ENCODE measurements at regions not wholly inside any gene's neighbourhood (a gene's known extent, or its start where the extent isn't known, plus 50 kb on each side); places are given as distances from the start of the nearest gene placed in this dataset.

- no peak overlapping the region for H3K56ac ChIP-seq (ENCODE audit: extremely low read depth, insufficient read depth, low read length)
- no peaks in the 10 kb centered on the region for H4K20me1 ChIP-seq (ENCODE audit: insufficient read depth, low read length)
- CTCF ChIA-PET: no interaction called here
- no peak overlapping the region for H4K8ac ChIP-seq (ENCODE audit: low read depth in 2 of 2, low read length in 2 of 2)
- no peak overlapping the region for H2AFZ ChIP-seq (replicated peaks; ENCODE audit: low read length, poor library complexity)
- no peaks in the 10 kb centered on the region for H3K9me3 ChIP-seq (ENCODE audit: control insufficient read depth, insufficient read depth, low read length)
- BruUV-seq (replicated peaks): no TSS peak
- H2BK15ac ChIP-seq (ENCODE audit: low read depth, low read length): no peak overlapping the region
- in situ Hi-C loops (cut with MboI; ENCODE audit: low sequenced_read_pairs): loop anchor here (25.0 kb wide), 1 partner anchor 182 kb away; no protein-coding TSS in a partner anchor
- no peak overlapping the region for H3K27ac ChIP-seq (ENCODE audit: insufficient read depth, low read length)
- ATAC-seq (ENCODE audit: low read depth) (no peak), DNase-seq (no peak)
- H3K4me3 ChIP-seq (ENCODE audit: insufficient read depth, low read depth, low read length): no peak overlapping the region
- no peak overlapping the region for H3K14ac ChIP-seq (replicated peaks; ENCODE audit: low read depth, low read length)
- intact Hi-C loops (cut with micrococcal nuclease): no loop called here
- no peak overlapping the region for H4K5ac ChIP-seq (ENCODE audit: low read depth, low read length)
- WGBS, 2 experiments (ENCODE audit: extremely low coverage in 2 of 2, insufficient read length in 1 of 2): no CpG with 5 or more reads among the region's 2 CpGs
- H3K36me3 ChIP-seq (ENCODE audit: control insufficient read depth, insufficient read depth, low read length): no peaks in the 10 kb centered on the region
- H3K27me3 ChIP-seq (ENCODE audit: control insufficient read depth, insufficient read depth, low read length): no peaks in the 10 kb centered on the region
- H3K18ac ChIP-seq (ENCODE audit: low read depth, low read length): no peak overlapping the region
- H2BK20ac ChIP-seq (ENCODE audit: low read depth, low read length): no peak overlapping the region
- no peak overlapping the region for H2BK5ac ChIP-seq (ENCODE audit: low read depth, low read length, poor library complexity, severe bottlenecking)
- POLR2A ChIA-PET (ENCODE audit: unreplicated experiment): no interaction called here
- no peaks in the 10 kb centered on the region for H3K79me1 ChIP-seq (ENCODE audit: low read depth in 1 of 2, low read length in 2 of 2)
- no peak overlapping the region for H3K23ac ChIP-seq (ENCODE audit: low read depth, low read length)
- no peak overlapping the region for H2AK9ac ChIP-seq (replicated peaks; ENCODE audit: low read depth, low read length, poor library complexity)
- no peak overlapping the region for H3K9ac ChIP-seq (ENCODE audit: low read depth, low read length)
- dilution Hi-C loops (cut with HindIII; ENCODE audit: low sequenced_read_pairs, unreplicated experiment): no loop called here
- H2BK120ac ChIP-seq (ENCODE audit: low read depth, low read length): no peak overlapping the region
- H4K91ac ChIP-seq (ENCODE audit: insufficient read depth, low read depth, low read length): no peak overlapping the region
- H3K4ac ChIP-seq (ENCODE audit: low read depth, low read length): no peak overlapping the region
- H2AK5ac ChIP-seq (ENCODE audit: low read depth, low read length): no peak overlapping the region
- no peak overlapping the region for H3K4me2 ChIP-seq (ENCODE audit: low read depth, low read length)
- no peaks in the 10 kb centered on the region for H3K9me1 ChIP-seq (ENCODE audit: insufficient read depth, low read length)
- H3K4me1 ChIP-seq (ENCODE audit: control insufficient read depth, insufficient read depth, low read length): no peaks in the 10 kb centered on the region
- no peak for TF ChIP-seq ELK1 (IDR thresholded peaks at IDR 0.05; ENCODE audit: borderline replicate concordance, low read depth, low read length)
- peak; percentile 95 for TF ChIP-seq CEBPB (IDR thresholded peaks at IDR 0.05; ENCODE audit: low read depth, low read length)
- no peak for TF ChIP-seq MXI1 (IDR thresholded peaks at IDR 0.05; ENCODE audit: borderline replicate concordance, low read depth, low read length)
Observed at GRCh38 chrX:141455103-141455502, 129.4 kb downstream of the SPANXA1 start.
